GM21723 (cell line): ENCODE measurements at regions not wholly inside any gene's neighbourhood (a gene's known extent, or its start where the extent isn't known, plus 50 kb on each side); places are given as distances from the start of the nearest gene placed in this dataset.
A peak's percentile ranks its signal among the peaks of the same experiment; 100 is the strongest.

Experiments used
- ATAC-seq: cut with Tn5 transposase; IDR thresholded peaks from one replicate; pipeline ENCODE4 v1.9.1; 2021; ENCODE audit warnings: mild to moderate bottlenecking, moderate library complexity; ENCODE audit not compliant: unreplicated experiment

DNA sequence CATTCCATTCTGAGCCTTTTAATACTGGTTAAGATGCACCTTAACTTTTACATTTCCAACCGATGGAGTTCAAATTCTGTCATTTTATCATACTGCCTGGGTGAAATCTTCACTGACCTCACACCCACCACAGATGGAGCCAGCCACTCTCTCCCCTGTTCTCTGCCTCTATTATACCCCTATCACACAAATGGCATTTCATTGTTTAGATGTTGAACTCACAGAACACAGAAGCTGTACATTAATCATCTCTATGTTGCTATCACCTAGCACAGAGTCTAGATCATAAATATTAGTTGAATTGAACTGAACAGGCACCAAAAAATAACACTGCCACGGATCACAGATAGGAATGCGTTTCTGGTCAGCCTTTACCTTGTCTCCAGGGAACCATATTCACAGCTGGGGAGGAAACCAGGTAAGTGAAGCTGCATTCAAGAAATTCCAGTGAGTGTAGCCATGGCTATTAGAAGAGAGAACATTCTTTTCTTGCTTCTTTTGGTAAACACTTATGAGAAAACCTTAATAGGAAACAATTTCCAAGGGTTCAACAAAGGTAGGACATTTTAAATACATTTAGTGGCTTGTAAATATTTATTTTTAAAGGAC, 194.9 kb upstream of the RMST start:
- no peak for ATAC-seq

DNA sequence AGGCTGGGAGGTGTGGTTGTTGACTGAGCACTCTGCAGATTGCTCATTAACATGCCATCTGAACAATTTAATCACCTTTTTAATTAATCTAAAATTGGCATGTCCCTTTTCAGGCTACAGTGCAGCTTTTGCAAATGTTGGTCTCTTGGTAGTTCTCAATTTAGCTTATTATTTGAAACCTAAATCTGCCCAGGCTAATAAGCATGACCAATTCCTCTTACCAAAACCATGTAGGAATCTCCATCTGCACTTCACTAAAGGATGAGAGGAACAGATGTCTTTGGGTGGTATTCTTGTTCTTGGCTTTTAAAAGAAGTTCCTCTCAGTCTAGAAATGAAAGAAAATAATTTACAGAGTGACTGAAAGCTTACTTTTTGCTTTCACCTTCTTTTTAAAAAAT, 190.1 kb upstream of the RMST start:
- no peak for ATAC-seq

DNA sequence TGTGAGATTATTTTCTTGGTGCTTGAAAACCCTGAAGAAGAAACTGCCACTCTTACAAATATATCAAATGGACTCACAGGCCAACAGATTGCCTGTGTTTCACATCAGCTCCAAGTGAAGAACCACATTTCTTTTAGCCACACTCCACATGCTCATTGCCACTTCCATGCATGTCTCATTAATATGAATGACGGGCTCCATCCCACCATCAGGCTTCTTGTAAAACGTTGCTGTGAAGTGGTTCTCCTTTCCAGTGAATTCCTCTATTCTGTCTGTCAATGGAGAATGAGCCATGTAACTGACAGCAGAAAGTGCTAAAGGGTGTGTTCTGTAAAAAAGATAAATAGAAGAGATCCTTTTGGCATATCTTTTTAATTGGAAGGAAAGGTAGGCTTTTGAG, 188.2 kb upstream of the RMST start:
- ATAC-seq: no peak

- ATAC-seq: no peak
Observed at GRCh38 chr12:97275256-97275655, 187.3 kb upstream of the RMST start.

- ATAC-seq: no peak
Observed at GRCh38 chr12:97275728-97276590, 186.6 kb upstream of the RMST start.

DNA sequence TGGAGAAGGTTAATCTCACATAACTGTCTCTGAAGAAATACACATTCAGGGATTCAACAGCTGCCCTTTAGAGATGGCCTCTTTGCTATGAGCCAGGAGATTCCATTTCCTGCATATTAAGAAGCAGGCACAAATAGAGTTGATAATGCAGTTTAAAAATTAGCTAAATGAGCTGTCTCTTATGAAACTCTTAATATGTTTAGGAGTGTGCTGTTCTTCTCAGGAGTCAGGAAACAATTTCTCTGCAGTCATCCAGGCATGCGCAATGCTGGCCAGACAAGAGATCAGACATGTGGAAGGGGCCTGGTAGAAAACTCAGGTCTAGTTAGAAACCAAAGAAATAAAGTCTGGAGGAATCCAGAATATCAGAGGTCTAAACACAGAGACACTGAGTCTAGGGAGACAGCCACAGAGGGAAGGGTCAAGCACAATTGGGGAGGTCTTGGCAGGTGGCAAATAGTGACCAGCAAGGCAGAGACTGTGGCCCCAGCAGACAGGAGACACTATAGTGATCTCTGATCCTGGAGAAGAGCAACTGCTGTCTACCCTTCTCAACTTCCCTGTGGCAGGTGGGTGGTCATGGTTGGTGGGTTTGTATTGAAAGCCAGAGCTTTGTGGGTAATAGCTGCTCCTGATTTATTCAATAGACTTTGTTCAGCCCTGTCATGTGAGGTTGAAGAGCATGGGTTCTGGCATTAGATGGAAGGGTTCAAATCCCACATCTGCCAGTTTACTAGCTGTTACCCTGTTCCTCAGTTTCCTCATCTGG, 185.8 kb upstream of the RMST start:
- no peak for ATAC-seq

- ATAC-seq: no peak
Observed at GRCh38 chr12:97283297-97283696, 179.3 kb upstream of the RMST start.

DNA sequence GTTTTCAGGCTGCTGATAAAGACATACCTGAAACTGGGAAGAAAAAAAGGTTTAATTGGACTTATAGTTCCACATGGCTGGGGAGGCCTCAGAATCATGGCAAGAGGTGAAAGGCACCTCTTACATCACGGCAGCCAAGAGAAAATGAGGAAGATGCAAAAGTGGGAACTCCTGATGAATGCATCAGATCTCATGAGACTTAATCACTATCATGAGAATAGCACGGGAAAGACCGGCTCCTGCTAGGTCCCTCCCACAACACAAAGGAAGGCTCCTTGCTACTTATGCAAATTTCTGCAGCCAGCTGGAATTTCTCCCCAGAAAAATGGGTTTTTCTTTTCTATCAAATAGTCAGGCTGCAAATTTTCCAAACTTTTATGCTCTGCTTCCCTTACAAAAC, 174.1 kb upstream of the RMST start:
- ATAC-seq: no peak

- no peak for ATAC-seq
Observed at GRCh38 chr12:97292588-97292987, 170.0 kb upstream of the RMST start.

DNA sequence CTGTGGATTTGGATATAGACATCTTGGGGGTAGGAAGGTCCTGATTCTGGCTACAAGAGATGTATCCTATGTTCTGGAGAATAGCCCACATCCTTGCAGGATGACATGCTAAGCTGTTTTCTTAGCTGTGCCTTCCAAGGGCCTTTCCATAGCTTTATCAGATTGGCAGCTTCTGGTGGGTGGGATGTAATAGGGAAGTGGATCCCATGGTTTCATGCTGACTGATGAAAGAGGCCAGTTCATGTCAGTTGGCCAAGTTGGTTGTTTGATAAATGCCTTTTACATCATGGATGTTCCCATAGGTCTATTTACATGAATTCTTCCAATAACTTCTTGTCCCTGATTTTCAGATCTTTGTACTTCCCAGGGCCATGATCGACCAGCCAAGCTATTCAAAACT, 169.1 kb upstream of the RMST start:
- no peak for ATAC-seq

GRCh38 chr12:97299847-97300246, 162.8 kb upstream of the RMST start:
- no peak for ATAC-seq

GRCh38 chr12:97300431-97300830, 162.2 kb upstream of the RMST start:
- no peak for ATAC-seq

DNA sequence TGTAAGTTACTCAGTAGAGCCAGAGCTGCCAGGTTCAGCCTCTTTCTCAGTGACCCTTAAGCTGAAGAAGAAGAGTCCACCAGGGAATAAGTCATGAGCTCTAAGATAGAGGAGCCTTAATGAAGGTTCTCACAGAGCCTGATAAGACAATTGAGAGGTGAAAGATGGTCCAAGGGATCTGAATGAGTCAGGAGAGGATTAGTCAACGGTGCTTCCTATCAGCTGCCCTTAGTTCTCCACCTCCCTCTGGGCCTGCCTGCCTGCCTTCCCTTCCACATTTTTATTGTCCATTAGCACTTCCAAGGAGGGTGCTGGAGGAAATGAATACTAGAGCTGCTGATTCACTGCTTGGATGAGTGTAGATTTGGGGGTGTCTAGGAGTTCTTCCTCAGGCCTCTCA, 161.7 kb upstream of the RMST start:
- ATAC-seq: no peak

- no peak for ATAC-seq
Observed at GRCh38 chr12:97301576-97301975, 161.0 kb upstream of the RMST start.

DNA sequence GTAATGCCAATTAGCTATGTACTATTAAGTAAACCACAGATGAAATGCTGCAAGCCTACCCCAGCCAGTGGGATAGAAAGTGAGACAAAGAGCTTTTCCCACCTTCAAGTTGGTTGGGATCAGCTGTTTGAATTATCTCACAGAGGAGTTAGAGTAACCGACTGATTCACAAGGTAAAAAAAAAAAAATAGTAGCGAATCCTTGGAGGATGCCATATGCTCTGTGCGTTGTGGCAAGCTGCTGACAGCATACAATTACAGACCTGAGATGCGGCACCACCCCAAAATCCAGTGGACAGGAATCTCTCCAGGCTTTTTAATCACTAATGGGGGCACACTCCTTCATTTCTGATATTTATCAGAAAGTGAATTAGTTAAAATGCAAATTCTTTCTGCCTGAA, 157.0 kb upstream of the RMST start:
- no peak for ATAC-seq

DNA sequence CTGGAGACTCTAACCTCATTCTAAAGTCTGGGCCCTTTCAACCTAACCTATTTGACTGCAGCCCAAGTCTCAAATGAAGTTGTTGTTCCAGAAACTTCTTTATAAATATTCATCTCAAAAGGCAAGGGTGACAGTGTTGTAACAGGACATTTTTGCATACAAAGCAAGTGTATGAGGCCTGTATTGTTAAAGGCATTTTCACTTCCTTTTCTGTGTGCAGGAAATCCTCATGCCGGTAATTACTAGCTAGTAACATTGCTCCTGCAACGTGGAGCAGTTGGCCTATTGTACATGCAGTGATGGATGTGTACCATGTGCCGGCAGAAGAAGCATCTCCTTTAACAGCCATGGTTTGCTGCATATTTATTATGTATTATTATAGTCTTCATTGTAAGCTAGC, 156.5 kb upstream of the RMST start:
- ATAC-seq: peak; percentile 100

GRCh38 chr12:97308576-97309198, 153.9 kb upstream of the RMST start:
- ATAC-seq: no peak

DNA sequence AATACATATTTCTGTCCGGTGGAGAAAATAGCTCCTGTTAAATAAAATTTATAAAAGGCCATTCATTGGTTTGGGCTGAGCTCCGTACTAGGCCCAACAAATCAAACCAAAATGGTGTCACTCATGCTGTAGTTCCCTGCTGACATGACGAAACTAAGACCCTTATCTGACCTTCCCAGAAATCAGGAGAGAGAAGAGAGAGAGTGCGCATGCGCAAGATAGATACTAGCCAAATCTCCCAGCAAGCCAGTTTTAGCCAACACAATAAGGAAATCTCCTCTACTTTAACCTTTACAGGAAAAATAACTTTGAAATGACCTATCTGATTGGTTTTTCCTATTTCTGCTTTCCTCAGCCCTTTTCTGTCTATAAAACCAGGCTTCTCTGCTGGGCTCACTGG, 152.7 kb upstream of the RMST start:
- no peak for ATAC-seq

GRCh38 chr12:97312570-97313135, 150.0 kb upstream of the RMST start:
- ATAC-seq: no peak

GRCh38 chr12:97313471-97314190, 149.0 kb upstream of the RMST start:
- no peak for ATAC-seq
